EL (cell line): ENCODE measurements at regions not wholly inside any gene's neighbourhood (a gene's known extent, or its start where the extent isn't known, plus 50 kb on each side); places are given as distances from the start of the nearest gene placed in this dataset.
"Not testable (repeated sequence)": the region's sequence is repeated elsewhere in the genome, so short reads cannot be mapped to it uniquely, and the experiment has no call there.

Experiments used
- DNase-seq: peaks from one replicate; pipeline ENCODE4 v3.0.0-alpha.2; 2016

DNA sequence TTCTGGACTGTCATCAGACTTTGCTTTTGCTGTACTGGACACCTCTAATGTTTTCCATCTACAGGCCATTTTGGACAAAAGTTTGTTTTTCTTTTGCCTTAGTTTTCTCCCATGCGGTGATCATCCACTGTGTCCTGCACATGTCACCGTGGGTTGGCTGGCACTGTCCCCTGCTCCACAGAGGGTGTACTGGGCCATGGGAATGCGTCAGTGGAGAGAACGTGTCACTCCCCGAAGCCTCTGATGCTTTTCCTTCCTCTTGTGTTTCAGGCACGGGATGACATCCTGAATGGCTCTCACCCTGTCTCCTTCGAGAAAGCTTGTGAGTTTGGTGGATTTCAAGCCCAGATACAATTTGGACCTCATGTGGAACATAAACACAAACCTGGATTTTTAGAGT, 385.0 kb upstream of the TPM1 start:
- not testable (repeated sequence) for DNase-seq

DNA sequence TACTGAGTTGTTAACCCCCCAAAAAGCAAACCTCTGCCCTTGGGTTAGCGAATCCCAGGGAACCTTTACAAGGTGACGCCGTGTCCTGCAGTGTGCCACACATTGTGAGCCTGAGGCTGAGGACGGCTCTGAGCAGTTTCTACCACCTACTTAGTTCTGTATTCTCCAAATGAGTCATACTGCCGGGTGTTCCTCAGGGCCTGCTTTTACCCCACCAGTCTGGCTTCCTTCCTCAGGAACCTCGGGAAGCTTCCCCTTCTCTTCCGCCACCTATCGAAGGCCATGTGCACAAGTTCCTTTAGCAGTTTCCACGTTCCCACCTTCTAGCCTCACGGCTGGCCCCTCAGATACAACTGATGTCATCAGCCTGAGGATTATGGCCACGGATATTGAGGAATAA, 384.0 kb upstream of the TPM1 start:
- DNase-seq = peak; percentile 14

DNA sequence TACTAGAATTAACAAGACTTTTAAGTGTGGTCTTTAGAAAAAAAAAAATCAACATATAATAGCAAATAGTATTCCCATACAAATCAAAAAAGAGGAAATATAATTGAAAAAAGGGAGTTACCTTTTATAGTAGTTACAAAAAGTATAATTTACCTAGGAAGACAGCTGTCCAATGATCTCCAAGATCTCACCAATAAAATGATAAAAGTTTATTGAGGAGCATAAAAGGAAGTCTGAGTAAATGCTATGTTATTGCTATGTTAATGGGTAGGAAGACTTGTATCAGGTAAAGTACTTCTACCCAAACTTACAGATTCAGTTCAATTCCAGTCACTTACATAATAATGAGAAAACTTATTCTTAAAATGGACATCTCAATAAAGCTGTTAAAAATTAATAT, 379.0 kb upstream of the TPM1 start:
- DNase-seq = no peak

DNA sequence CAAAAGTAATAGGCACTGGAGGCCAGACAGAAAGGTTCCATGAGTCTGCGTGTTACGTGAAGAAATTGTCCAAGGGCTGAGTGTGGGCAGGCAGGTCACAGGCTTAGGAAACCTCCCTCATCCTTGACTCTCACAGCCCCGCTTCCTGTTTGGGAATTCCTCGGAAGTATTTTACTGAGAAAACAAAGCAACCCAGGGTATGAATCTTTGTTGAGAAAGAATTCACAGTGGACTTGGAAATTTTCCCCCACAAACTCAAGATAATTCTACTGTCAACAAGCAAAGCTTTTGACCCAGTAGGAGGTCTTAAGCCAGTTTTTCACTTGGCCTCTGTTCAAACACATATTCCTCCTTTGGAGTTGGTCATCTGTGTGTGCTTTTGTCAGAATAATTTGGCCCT, 377.1 kb upstream of the TPM1 start:
- DNase-seq = no peak

DNA sequence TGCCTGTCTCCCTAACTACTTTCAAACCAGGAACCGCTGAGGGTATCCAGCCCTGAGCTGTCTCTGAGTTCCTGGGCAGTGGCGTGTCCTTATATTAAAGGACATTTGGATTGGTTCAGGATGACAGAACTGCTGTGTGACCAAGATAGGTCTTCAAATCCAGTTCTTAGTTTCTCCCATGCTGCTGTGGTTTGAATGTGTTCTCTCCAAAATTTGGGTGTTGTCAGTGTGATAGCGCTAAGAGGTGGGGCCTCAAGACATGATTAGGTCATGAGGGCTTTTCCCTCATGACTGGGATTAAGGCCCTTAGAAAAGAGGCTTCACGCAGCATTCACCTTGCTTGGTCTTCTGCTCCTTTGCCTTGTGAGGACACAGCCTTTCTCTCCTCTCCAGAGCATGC, 376.5 kb upstream of the TPM1 start:
- no peak for DNase-seq

DNA sequence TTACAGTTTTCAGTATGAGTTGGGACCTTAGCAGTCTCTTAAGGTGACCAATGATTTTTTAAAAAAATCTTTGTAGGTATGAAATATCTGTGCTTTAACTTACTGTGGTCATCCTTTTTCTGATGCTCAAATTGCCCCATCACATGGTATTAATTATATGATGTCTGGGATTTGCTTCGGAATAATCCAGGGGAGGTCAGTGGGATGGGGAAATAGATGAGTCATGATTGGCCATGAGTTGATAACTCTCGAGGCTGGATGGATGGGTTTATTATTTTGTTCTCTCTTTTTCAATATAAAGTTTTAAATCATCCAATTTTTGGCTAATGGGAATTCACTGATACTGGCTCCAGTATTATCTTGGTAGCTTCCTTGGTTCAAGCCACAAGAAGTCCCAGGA, 370.3 kb upstream of the TPM1 start:
- peak; percentile 41 for DNase-seq

DNA sequence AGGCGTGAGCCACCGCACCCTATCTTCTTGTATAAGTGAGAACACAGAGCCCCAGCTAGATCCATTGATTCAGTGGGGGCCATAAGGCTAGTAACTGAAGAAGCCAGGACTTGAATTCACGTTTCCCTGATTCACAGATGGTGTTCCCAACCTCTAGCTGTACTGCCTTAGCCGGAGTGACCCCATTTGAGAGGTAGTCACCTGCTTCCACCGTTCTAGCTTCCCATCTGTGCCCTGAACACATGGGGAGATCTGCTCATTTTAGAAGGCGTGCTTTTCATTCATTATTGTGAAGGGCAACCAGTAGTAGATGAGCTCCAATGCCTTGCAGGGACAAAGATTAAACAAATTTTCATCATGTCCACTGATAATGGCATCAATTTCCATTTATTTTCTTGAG, 365.7 kb upstream of the TPM1 start:
- no peak for DNase-seq

DNA sequence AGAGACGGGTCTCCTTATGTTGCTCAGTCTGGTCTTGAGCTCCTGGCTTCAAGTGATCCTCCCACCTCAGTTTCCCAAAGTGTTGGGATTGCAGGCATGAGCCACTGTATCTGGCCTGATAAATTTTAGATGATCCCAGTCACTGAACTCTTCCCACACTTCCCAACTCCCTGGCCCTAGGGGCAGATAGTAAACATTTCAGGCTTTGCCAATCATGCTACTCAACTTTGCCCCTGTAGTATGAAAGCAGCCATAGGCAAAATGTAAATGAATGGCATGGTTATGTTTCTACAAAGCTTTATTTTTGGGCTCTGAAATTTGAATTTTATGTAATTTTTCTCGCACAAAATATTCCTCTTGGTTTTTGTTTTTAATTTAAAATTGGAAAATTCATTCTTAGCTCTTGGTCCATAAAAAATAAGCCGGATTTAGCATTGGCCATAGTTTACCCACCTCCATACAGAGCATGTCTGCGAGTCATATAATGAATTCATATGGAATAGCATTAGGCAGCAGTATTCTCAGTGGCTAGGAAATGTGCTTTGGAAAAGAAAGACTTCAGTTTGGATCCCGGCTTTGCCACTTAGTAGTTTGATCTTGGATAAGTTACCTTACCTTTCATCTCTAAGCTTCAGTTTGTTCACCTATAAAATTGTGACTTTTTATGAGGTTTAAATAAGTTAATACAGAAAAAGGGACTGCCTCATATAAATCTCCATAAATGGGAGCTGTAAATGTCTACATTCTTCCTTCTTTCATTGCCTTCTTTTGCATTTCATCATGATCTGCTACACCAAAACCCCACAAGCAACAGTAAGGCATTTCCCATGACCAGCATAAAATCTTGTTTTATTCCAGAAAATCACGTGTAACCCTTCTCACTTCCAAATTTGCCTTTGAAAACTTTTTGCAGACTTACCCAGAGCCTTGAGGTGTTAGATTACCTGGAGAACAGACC, 360.3 kb upstream of the TPM1 start:
- DNase-seq = no peak

DNA sequence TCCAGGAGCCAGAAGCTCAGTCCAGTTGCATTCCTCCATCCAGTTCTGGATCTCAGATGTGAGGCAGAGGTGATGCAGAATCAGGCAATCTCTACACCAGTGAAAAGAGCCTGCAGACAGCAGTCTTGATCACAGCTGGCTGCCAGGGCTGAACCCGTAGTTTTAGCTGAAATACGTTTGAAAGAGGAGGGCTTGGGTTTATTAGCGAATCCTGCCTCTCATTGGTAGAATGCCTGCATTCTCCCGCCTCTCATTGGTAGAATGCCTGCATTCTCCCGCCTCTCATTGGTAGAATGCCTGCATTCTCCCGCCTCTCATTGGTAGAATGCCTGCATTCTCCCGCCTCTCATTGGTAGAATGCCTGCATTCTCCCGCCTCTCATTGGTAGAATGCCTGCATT, 359.4 kb upstream of the TPM1 start:
- not testable (repeated sequence) for DNase-seq

DNA sequence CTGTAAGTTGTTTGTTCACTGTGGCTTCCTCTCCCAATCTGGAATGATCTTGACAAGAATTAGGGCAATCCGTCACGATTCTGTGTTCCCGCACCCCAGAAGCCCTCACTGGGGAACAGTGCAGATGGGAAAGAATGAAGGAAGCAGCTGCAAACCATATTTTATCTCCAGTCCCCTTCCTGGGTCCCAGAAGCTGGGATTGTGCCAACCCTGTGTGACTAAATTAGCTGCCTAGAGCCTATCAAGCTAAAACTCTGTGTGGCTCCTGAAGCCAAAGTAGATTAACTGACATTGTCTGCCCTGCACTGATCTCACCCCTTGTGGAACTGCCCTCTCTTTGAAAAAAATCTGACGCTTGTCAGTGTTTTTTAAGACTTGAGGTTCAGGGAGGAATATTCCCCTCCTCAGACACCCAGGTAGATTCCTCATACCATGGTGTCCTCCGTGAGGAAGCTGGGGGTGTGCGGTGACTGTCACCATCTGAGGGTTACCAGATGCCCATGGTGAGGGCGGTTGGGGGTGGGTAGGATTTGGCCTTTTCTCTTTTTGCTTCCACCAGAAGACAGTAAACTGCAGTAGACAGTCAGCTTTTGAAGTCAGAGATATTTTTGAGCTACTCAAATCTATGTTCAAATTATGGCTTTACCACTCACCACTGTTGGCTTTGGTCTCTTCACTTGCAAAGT, 358.3 kb upstream of the TPM1 start:
- DNase-seq = no peak

DNA sequence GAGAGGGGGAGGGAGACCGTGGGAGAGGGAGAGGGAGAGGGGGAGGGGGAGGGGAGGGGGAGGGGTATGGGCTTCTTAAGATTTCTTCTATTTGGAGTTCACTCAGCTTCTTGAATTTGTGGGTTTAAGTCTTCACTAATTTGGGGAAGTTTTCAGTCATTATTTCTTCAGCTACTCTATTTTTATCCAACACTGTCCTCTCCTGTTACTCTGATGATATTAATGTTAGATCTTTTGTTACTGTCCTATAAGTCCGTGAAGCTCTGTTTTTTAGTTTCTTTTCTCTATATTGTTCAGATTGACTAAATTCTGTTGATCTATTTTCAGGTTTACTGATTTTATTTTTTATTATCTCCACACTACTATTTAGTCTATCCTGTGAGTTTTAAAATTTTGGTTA, 351.5 kb upstream of the TPM1 start:
- no peak for DNase-seq

DNA sequence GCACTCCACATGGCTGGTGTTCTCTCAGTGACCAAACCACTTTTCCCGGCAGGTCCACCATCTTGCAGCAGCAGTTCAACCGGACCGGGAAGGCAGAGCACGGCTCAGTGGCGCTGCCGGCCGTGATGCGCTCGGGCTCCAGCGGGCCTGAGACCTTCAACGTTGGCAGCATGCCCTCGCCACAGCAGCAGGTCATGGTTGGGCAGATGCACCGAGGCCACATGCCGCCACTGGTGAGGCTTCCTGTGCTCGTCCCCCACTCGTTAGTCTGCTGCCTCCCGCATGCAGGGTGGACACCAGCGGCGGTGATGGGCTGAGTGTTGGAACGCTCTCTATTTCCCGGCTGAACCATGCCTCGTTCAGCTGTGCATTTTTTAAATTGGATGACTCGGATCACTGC, 344.9 kb upstream of the TPM1 start:
- no peak for DNase-seq

DNA sequence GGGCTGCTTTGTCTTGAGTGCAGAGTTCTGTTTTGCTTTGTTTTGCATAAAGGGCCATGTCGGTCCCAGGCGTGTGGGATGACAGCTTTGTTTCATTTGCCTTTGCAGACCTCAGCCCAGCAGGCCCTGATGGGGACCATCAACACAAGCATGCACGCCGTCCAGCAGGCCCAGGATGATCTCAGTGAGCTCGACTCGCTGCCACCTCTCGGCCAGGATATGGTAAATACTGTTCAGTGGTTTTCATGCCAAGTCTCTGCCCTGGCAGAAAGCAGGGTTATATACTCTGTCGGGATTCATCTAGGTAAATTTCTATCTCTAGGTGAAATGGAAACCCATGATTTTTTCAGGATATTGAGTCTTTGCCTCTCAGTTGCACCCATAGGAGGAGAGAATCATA, 343.9 kb upstream of the TPM1 start:
- no peak for DNase-seq

DNA sequence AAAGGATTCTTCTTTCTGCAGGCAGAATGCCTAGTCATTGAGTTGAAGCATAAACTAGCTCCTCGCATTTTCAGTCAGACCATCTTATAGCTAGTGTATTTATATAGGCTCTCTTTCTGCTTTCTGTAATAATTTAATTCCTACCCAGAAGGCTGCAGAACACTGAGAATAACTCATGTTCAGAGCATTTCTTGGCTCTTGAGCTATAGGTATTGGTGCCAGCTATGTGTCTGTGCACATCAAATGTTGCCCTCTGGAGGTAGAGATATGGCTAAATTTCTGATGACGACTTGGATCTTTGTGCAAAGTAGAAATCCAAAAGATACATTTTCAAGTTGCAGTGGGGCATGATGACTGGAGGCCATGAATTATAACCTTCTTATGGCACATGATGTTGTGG, 336.2 kb upstream of the TPM1 start:
- DNase-seq = no peak

DNA sequence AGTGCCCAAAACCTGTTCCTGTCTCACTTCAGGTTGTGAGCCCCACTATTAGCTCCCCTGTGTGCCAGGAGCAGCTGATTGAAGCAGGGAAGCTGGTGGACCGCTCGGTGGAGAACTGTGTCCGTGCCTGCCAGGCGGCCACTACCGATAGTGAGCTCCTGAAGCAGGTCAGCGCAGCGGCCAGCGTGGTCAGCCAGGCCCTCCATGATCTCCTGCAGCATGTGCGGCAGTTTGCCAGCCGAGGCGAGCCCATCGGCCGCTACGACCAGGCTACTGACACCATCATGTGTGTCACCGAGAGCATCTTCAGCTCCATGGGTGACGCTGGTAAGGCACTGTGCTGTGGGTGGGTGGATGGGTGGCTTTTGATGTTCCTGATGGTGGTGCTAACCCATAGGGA, 334.1 kb upstream of the TPM1 start:
- DNase-seq = no peak

DNA sequence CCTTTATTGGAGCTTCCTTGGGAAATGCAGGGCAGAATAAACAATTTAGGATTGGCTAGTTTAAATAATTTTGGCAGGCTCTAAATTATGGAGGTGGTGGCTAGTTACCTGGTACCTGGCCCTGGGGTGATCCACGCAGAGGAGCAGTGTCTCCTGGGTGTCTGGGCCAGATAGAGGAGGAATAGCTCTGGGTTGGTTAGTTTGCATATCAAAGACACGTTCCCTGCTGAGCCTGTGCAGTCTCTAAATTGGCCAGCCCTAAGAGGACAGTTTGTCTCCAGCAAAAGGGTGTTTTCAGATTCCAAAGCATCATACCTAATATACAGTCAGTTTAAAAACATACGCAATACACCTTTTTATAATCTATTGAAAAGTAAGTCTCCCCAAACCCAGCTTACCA, 333.3 kb upstream of the TPM1 start:
- no peak for DNase-seq

DNA sequence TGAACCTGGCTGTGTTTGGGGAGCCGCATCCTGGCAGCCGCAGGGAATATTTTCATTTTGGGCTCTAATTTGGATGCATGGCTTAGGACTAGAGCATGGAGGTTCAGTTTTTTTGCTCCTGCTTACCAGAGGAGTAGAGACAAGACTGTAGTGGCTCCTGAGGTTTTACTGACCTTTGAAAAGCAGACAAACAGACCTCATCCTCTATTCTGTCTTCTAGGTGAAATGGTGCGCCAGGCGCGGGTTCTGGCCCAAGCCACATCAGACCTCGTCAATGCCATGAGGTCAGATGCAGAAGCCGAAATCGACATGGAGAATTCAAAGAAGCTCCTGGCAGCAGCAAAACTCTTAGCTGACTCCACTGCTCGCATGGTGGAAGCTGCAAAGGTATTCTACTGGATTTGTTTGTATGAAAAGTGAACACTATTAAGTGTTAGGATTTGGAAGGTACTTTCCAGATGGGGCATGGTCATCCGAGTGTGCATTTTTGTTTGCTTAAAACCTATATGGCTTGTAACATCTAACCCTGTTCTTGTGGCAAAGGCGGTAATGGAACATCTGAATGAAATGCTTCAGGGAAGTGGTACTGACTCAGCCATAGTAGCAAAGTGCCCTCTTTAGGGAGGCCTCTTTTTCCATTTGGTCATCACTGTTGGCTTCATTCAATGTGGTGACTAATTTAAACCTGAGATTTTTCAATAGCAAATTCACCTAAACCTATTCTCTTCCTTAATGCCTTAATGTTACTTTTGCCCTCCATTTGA, 330.7 kb upstream of the TPM1 start:
- no peak for DNase-seq

DNA sequence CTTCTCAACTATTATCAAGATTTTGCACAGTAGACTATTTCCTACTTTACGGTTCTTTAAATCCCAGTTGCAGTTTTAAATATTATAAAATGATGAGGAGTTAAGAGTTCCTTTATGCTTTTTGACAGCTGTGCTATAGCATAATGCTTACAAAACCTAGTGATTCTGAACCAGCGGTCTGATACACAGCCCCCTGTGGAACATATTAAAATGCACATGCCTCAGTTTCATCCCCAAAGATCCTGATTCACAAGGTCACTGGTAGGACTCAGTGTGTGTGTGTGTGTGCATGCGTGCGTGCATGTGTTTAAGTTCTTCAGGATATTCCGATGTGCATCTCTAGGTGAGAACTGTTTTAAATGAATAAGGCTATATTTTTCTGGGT, 330.1 kb upstream of the TPM1 start:
- no peak for DNase-seq

DNA sequence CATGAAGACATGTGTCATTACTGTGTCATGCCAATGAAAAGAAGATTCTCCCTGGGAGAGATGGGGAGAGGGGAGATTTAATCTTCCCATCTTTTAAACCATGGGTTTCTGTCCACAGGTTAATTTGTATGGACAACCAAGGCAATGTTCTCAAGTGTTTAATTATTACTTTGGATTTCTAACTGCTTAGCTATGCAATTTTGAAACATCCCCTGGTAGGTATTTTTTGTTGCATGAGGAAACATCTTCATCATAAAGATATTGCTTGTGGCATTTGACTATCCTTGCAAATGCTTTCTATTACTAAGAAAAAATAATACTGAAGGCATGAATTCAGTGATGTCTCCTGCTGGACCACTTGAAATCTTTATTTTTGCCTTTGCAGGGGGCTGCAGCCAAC, 326.6 kb upstream of the TPM1 start:
- no peak for DNase-seq

DNA sequence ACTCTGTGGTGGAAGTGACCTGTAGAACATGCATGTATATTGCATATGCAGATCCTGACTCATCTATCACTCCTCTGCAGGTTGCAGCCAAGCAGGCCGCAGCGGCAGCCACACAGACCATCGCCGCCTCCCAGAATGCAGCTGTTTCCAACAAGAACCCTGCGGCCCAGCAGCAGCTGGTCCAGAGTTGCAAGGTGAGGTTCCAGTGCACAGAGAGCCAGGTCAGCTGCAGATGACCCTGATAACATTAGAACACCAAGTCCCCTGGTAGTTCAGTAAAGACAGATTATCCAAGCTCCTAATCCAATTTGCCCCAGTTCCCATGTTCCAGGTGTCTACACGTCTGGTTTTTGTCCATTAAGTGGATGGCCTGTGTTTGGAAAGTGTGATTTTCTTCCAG, 325.1 kb upstream of the TPM1 start:
- DNase-seq = no peak

DNA sequence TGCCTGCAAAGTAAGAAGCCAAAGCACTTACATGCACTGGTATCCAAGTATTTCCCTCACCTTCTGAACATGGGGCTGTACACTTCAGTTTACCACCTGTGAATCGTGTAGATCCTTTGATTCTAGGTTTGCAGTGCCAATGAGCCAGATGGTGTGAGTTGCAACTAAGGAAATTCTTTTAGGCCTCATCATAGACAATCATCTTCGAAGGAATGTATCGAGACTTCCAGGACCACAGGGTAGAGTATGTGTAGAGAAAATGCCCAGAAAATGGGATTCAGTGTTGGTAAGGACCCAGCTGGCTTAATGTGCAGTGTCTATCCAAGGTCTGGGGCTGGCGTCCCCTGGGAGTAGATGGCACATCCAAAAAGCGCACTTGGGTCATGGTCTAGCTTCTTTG, 323.2 kb upstream of the TPM1 start:
- peak; percentile 76 for DNase-seq

DNA sequence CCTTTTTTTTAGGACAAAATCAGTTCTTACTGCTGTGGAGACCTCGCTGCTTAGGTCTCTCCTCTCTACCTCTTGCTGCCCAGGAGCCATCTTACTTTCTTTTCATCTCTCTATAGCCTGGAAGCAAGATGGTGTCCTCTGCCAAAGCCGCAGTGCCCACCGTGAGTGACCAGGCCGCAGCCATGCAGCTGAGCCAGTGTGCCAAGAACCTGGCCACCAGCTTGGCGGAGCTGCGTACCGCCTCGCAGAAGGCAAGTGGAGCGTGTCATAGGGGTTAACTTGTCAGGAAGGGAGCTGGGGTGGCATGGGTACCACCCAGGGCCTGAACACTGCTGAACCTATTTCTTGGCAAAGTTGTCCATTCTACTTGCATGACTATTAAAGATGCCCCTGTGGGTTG, 320.3 kb upstream of the TPM1 start:
- no peak for DNase-seq

DNA sequence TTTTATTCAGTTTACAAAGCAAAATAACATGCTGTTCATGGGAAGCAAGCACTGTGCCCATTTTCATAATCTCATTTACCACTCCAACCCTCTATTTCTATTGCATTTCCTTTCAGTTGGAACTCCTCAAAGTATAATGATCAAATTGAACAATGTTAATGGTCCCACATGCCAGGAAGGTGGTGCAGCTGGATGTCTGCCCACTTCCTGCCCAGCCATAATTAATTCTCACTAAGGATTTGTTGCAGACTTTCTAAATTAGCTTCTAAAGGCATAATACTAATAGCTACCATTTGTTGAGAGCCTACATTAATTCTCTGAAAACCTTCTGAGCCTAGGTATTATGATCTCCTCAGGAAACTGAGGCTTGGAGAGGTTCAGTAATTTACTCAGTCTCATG, 316.1 kb upstream of the TPM1 start:
- DNase-seq = no peak

DNA sequence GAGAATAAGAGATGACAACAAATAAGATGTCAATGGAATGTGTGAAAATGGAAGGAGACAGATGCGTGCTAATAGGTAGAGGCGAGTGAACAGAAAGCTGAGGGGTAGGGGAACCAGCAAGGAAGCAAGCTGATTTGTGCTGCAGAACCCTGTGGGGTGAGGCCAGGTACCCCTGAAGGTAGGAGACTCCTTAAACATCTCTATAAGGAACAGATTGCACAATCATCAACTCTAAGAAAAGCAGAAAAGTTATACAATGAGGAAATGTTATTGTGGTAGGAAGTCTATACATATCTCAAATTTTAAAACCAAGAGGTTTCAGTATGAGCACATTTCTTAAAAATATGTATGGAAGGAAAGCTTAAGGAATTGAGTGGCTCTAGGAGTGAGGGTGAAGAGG, 315.0 kb upstream of the TPM1 start:
- no peak for DNase-seq
